ENCODE measurements at regions not wholly inside any gene's neighbourhood (a gene's known extent, or its start where the extent isn't known, plus 50 kb on each side); places are given as distances from the start of the nearest gene placed in this dataset.

DNA sequence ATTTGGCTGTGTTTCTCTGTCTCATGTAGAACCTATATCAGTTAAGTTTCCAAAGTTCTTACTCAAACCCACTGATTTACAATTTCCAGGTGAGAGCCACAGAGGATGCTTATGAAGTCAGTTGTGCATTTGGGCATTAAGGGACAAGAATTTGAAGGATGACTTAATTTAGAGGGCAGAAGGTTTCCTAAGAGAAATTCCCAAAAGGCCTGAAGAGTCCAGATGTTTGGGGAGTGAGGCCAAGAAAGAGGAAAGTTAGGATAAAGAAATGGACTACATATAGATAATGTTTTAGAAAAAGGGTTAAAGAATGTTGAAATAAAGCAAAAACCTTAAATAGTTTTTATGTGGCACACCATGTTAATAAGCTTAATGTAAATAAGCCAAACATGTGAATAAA lies 338.7 kb upstream of the GRM7 start:
- FAIRE-seq: no peak
- TF ChIP-seq VEZF1 (CRISPR knock-in tag; IDR thresholded peaks at IDR 0.05) (no peak), ZNF24 (IDR thresholded peaks at IDR 0.05) (no peak), MTA3 (IDR thresholded peaks at IDR 0.05; ENCODE audit: borderline replicate concordance) (no peak), HINFP (tag; conservative IDR thresholded peaks at IDR 0.05; ENCODE audit: low read depth) (no peak), PHTF2 (CRISPR knock-in tag; IDR thresholded peaks at IDR 0.05) (no peak), POLR2A (conservative IDR thresholded peaks at IDR 0.05) (no peak), E2F8 (IDR thresholded peaks at IDR 0.05; ENCODE audit: low read depth, partially characterized antibody) (no peak)
- TF ChIP-seq, protein P1, sequence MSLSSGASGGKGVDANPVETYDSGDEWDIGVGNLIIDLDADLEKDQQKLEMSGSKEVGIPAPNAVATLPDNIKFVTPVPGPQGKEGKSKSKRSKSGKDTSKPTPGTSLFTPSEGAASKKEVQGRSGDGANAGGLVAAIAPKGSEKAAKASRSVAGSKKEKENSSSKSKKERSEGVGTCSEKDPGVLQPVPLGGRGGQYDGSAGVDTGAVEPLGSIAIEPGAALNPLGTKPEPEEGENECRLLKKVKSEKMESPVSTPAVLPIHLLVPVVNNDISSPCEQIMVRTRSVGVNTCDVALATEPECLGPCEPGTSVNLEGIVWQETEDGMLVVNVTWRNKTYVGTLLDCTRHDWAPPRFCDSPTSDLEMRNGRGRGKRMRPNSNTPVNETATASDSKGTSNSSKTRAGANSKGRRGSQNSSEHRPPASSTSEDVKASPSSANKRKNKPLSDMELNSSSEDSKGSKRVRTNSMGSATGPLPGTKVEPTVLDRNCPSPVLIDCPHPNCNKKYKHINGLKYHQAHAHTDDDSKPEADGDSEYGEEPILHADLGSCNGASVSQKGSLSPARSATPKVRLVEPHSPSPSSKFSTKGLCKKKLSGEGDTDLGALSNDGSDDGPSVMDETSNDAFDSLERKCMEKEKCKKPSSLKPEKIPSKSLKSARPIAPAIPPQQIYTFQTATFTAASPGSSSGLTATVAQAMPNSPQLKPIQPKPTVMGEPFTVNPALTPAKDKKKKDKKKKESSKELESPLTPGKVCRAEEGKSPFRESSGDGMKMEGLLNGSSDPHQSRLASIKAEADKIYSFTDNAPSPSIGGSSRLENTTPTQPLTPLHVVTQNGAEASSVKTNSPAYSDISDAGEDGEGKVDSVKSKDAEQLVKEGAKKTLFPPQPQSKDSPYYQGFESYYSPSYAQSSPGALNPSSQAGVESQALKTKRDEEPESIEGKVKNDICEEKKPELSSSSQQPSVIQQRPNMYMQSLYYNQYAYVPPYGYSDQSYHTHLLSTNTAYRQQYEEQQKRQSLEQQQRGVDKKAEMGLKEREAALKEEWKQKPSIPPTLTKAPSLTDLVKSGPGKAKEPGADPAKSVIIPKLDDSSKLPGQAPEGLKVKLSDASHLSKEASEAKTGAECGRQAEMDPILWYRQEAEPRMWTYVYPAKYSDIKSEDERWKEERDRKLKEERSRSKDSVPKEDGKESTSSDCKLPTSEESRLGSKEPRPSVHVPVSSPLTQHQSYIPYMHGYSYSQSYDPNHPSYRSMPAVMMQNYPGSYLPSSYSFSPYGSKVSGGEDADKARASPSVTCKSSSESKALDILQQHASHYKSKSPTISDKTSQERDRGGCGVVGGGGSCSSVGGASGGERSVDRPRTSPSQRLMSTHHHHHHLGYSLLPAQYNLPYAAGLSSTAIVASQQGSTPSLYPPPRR (CRISPR knock-in tag; IDR thresholded peaks at IDR 0.05; ENCODE audit: borderline replicate concordance): no peak
- TF ChIP-seq, protein P2, sequence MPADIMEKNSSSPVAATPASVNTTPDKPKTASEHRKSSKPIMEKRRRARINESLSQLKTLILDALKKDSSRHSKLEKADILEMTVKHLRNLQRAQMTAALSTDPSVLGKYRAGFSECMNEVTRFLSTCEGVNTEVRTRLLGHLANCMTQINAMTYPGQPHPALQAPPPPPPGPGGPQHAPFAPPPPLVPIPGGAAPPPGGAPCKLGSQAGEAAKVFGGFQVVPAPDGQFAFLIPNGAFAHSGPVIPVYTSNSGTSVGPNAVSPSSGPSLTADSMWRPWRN (IDR thresholded peaks at IDR 0.05; ENCODE audit: low read depth): no peak

More for the DNA sequence above, 338.7 kb upstream of the GRM7 start:
- in situ Hi-C loops (cut with MboI) (no loop called here), intact Hi-C loops (cut with micrococcal nuclease) (no loop called here)
- H3K27ac ChIP-seq (ENCODE audit: extremely low read depth, low read depth, low read length): no peak overlapping the region
- H3K4me3 ChIP-seq: no peak overlapping the region
- no peak overlapping the region for H2AFZ ChIP-seq (ENCODE audit: low read depth, low read length)
- H3K36me3 ChIP-seq (ENCODE audit: control insufficient read depth, insufficient read depth, low read length): peaks cover 73% of the 10 kb centered on the region
- no TSS peak for BruUV-seq (replicated peaks)
- peaks cover 3% of the 10 kb centered on the region; the same call in 1 of the 2 replicates for H3K9me3 ChIP-seq (replicated peaks; ENCODE audit: control insufficient read depth, insufficient read depth, low read depth, low read length)
- ChIA-PET CTCF (ENCODE audit: low intra/inter-chr PET ratio) (no interaction called here), POLR2A (no interaction called here)
- H3K4me1 ChIP-seq (replicated peaks in 1 of 2; ENCODE audit: control insufficient read depth in 2 of 2, insufficient read depth in 2 of 2, low read length in 2 of 2): peaks cover 0 to 39% of the 10 kb centered on the region in 2 experiments; a peak in 3 of 5 replicates
- no peaks in the 10 kb centered on the region for H3K27me3 ChIP-seq (ENCODE audit: control insufficient read depth in 2 of 2, insufficient read depth in 2 of 2, low read length in 2 of 2)
- H3K9me1 ChIP-seq (ENCODE audit: control insufficient read depth, insufficient read depth, low read length): no peaks in the 10 kb centered on the region
- H4K20me1 ChIP-seq (replicated peaks; ENCODE audit: control insufficient read depth, insufficient read depth, low read length): no peaks in the 10 kb centered on the region
- no peak for ATAC-seq
- no peak for DNase-seq (ENCODE audit: extremely low read depth in 1 of 4, low spot score in 3 of 4)
- H3K4me2 ChIP-seq (ENCODE audit: insufficient read depth, low read length): no peak overlapping the region
- H3K9ac ChIP-seq (ENCODE audit: insufficient read depth in 1 of 2, low read depth in 2 of 2, low read length in 2 of 2): no peak overlapping the region
- peaks cover 100% of the 10 kb centered on the region for H3K79me2 ChIP-seq (ENCODE audit: control insufficient read depth, insufficient read depth, low read length)
